ENCODE measurements at regions not wholly inside any gene's neighbourhood (a gene's known extent, or its start where the extent isn't known, plus 50 kb on each side); places are given as distances from the start of the nearest gene placed in this dataset.

- Mint-ChIP-seq H3K27ac (no peak overlapping the region), H3K9me3 (peaks cover 0 to 5% (median 0%) of the 10 kb centered on the region in 7 donors), H3K4me1 (no peaks in the 10 kb centered on the region), H3K36me3 (no peaks in the 10 kb centered on the region), H3K4me3 (no peak overlapping the region), H3K27me3 (ENCODE audit: low read depth in 3 of 3) (peaks cover 0 to 1% (median 0%) of the 10 kb centered on the region in 3 donors)
- no CpG with 5 or more reads among the region's 4 CpGs for WGBS (ENCODE audit: insufficient coverage)
- intact Hi-C loops (cut with micrococcal nuclease), result no loop called here
- Histone ChIP-seq H3K4me2 (replicated peaks; ENCODE audit: extremely low read depth, low read length, poor library complexity, severe bottlenecking) (no peak overlapping the region), H3K4me1 (ENCODE audit: control insufficient read depth in 1 of 2, insufficient read depth in 2 of 2, low read length in 2 of 2) (no peaks in the 10 kb centered on the region), H3K79me2 (ENCODE audit: insufficient read depth, low read length) (no peaks in the 10 kb centered on the region), H3K27me3 (ENCODE audit: control insufficient read depth in 2 of 2, insufficient read depth in 2 of 2, low read length in 2 of 2) (no peaks in the 10 kb centered on the region), H3K4me3 (replicated peaks in 1 of 3; ENCODE audit: low read depth in 2 of 3, low read length in 3 of 3) (no peak overlapping the region), H4K20me1 (ENCODE audit: insufficient read depth, low read length) (no peaks in the 10 kb centered on the region), H3K36me3 (replicated peaks in 1 of 2; ENCODE audit: control insufficient read depth in 1 of 2, insufficient read depth in 2 of 2, low read length in 2 of 2) (no peaks in the 10 kb centered on the region), H2AFZ (ENCODE audit: insufficient read depth, low read depth, low read length, poor library complexity, severe bottlenecking) (no peak overlapping the region), H3K9me3 (replicated peaks in 1 of 2; ENCODE audit: control insufficient read depth in 1 of 2, insufficient read depth in 1 of 2, low read length in 2 of 2) (no peaks in the 10 kb centered on the region), H3K27ac (ENCODE audit: low read depth in 1 of 2, low read length in 2 of 2) (no peak overlapping the region), H3K9ac (ENCODE audit: insufficient read depth, low read length, poor library complexity, severe bottlenecking) (no peak overlapping the region)
- TF ChIP-seq, protein P1, sequence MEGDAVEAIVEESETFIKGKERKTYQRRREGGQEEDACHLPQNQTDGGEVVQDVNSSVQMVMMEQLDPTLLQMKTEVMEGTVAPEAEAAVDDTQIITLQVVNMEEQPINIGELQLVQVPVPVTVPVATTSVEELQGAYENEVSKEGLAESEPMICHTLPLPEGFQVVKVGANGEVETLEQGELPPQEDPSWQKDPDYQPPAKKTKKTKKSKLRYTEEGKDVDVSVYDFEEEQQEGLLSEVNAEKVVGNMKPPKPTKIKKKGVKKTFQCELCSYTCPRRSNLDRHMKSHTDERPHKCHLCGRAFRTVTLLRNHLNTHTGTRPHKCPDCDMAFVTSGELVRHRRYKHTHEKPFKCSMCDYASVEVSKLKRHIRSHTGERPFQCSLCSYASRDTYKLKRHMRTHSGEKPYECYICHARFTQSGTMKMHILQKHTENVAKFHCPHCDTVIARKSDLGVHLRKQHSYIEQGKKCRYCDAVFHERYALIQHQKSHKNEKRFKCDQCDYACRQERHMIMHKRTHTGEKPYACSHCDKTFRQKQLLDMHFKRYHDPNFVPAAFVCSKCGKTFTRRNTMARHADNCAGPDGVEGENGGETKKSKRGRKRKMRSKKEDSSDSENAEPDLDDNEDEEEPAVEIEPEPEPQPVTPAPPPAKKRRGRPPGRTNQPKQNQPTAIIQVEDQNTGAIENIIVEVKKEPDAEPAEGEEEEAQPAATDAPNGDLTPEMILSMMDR (IDR thresholded peaks at IDR 0.05), result no peak
- DNase-seq, result no peak
Observed at GRCh38 chr4:125140966-125141495, 173.7 kb upstream of the FAT4 start.

- Mint-ChIP-seq H3K4me1 (no peaks in the 10 kb centered on the region), H3K9me3 (peaks cover 0 to 2% (median 0%) of the 10 kb centered on the region in 7 donors), H3K4me3 (no peak overlapping the region), H3K27ac (no peak overlapping the region), H3K36me3 (no peaks in the 10 kb centered on the region), H3K27me3 (ENCODE audit: low read depth in 3 of 3) (no peaks in the 10 kb centered on the region)
- no peaks in the 10 kb centered on the region for H3K79me2 ChIP-seq (ENCODE audit: insufficient read depth, low read length)
- H3K27ac ChIP-seq (ENCODE audit: low read depth in 1 of 2, low read length in 2 of 2), result no peak overlapping the region
- intact Hi-C loops (cut with micrococcal nuclease), result no loop called here
- WGBS (ENCODE audit: insufficient coverage), result no CpG with 5 or more reads among the region's 2 CpGs
- no peaks in the 10 kb centered on the region for H3K9me3 ChIP-seq (replicated peaks in 1 of 2; ENCODE audit: control insufficient read depth in 1 of 2, insufficient read depth in 1 of 2, low read length in 2 of 2)
- TF ChIP-seq, protein P1 (IDR thresholded peaks at IDR 0.05), result no peak
- no peaks in the 10 kb centered on the region for H3K36me3 ChIP-seq (replicated peaks in 1 of 2; ENCODE audit: control insufficient read depth in 1 of 2, insufficient read depth in 2 of 2, low read length in 2 of 2)
- H3K4me3 ChIP-seq (replicated peaks in 1 of 3; ENCODE audit: low read depth in 2 of 3, low read length in 3 of 3), result no peak overlapping the region
- DNase-seq, result no peak
- no peaks in the 10 kb centered on the region for H3K4me1 ChIP-seq (ENCODE audit: control insufficient read depth in 1 of 2, insufficient read depth in 2 of 2, low read length in 2 of 2)
- no peak overlapping the region for H3K4me2 ChIP-seq (replicated peaks; ENCODE audit: extremely low read depth, low read length, poor library complexity, severe bottlenecking)
- no peak overlapping the region for H2AFZ ChIP-seq (ENCODE audit: insufficient read depth, low read depth, low read length, poor library complexity, severe bottlenecking)
- H3K9ac ChIP-seq (ENCODE audit: insufficient read depth, low read length, poor library complexity, severe bottlenecking), result no peak overlapping the region
- H4K20me1 ChIP-seq (ENCODE audit: insufficient read depth, low read length), result no peaks in the 10 kb centered on the region
- no peaks in the 10 kb centered on the region for H3K27me3 ChIP-seq (ENCODE audit: control insufficient read depth in 2 of 2, insufficient read depth in 2 of 2, low read length in 2 of 2)
Observed at GRCh38 chr4:125135652-125136051, 179.1 kb upstream of the FAT4 start.
